Activated CD4-positive, alpha-beta T cell treated with anti-CD3 and anti-CD28 coated beads, Interleukin-2, Interleukin-4, amounts not matched to agents 100 ng/mL and 50 ng/mL, durations not matched to agents 16 hours and 8 hours (primary cell): ENCODE measurements at regions not wholly inside any gene's neighbourhood (a gene's known extent, or its start where the extent isn't known, plus 50 kb on each side); places are given as distances from the start of the nearest gene placed in this dataset.
"Not testable (repeated sequence)": the region's sequence is repeated elsewhere in the genome, so short reads cannot be mapped to it uniquely, and the experiment has no call there.

ENCODE experiments used
- DNase-seq: peaks from one replicate; pipeline ENCODE4 v3.0.0-alpha.2; 2020; ENCODE audit warnings: low spot score

DNA sequence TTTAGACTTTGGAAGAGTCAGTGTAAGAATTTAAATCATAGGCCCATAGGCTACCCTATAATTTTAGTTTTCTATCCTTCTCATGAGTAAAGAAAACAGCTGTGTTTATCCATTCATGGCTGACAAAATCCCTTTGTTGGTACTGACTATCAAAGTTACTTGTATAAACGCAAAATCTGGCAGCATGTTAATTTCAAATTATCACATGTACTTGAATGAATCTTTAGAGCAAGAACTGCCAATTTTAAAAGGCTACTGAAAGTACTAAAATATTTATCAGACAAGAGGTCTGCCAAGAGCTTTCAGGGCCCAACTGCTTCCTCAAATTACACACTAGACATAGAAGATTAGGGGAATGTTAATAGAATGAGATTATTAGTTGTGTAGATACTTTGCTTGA is 66.6 kb downstream of the MYL12B start:
- DNase-seq = no peak

DNA sequence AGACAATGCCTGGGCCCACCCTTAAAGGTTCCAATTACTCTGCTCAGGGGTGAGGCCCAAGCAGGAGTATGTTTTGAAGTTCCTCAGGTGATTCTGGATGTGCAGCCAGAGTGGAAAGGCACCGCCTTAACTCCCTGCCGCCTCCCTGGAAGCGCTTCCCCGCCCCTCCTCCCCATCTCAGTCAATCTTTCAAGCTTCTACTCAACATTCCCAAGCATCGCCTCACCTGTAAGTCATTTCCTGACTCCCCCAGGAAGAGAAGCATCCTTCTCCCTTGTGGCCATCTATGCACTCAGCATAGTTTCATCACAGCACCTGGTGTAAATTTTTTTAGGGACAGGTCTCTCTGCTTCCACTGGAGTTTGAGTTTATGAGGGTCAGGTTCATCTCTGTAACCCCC is 67.5 kb downstream of the MYL12B start:
- no peak for DNase-seq

DNA sequence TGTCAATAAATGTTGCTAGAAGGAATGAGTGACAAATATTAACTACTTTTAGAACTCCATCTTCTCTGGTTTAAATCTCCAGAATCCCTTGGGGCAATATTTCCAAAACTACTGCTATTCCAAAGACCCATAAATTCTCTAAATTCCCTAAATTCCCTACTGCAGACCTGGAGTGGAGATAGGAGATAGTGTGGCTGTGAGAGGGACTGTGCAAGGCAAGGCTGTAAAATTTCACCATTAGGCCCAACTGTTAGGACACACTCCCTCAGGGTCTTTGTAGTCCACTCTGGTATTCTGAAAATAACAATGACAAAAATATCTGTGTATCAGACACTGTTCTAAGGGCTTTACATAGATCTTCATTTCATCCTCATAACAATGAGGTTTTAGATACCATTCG is 67.9 kb downstream of the MYL12B start:
- DNase-seq = no peak

DNA sequence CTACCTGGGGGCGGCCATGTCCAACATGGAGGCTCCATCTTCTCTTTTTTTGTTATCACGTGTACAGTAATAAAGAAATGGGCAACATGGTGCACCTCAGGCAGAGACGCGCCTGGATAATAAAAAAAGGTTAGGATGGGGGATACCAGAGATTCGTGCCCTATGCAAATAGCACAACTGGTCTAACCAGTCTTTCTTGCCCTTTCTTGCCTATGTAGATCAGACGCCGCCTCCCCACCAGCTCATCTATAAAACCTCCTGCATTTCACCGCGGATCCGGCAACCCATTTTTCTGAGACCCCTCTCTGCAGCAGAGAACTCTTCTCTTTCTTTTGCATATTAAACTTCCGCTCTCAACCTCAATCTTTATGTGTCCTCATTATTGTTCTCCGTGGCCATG is 68.7 kb downstream of the MYL12B start:
- DNase-seq = no peak

DNA sequence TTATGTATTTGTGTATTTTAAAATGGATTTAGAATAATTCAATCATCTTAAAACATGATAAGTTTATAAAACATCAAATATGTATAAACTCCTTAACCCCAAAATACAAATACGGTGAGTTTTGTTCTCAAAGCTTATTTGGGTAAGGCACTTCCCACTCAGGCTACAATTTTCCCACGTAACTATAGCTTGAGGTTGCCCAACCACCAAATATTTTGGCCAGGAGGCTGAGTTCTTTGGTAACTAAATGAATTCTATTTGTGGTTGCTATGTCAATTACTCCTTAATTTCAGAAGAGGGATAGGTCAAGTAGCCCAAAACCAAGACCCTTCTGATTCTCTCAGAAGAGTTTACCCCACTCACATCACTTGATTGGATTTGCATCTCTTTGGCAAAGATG is 70.4 kb downstream of the MYL12B start:
- no peak for DNase-seq

DNA sequence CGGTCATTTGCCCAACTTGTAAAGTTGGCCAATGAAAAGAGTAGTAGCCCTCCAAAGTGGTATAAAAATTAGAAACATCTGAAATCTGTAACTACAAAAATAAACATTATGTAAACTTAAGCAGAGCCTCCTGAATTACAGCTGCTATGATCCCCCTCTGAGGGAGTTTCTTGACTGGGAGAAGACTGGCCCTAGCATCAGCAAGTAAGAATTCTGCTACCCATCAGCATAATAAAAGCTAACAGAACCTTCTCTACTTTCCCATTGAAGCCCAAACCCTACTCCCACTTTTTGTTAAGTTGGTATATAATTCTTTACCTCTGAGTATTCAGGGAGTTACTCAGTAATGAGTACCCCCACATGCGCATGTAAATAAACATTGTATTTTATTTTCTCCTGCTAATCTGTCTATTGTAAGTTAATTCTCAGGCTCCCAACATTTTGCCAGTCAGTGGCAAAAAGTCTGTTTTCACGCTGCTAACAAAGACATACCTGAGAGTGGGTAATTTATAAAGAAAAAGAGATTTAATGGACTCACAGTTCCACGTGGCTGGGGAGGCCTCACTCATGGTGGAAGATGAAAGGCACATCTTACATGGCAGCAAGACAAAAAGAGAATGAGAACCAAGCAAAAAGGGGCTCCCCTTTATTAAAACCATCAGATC is 71.3 kb downstream of the MYL12B start:
- DNase-seq = no peak

DNA sequence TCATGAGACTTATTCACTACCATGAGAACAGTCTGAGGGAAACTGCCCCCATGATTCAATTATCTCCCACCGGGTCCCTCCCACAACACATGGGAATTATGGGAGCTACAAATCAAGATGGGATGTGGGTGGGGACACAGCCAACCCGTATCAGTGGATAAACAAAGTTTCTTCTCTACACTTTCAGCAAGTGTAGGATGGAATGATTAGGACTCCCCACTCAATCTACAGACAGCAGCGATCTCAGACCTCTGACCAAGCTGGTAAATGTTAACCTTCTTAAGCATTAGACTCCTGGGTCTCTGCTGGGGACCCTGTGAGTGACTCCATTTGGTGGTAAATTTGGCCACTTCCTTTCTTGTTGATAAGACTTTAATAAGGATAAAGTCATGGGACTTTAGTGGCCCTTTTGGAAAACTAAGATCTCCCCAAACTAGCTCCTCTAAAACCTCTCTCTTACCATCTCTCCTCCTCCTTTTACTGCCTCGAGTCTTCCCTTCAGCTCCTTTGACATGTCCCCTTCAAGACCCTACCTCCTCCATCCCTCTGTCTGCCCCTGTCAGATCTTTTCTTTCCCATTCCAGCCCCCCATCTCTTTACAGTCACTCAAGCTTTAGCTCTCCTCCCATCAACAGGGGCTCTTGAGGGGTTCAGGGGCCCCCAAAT is 71.9 kb downstream of the MYL12B start:
- no peak for DNase-seq

DNA sequence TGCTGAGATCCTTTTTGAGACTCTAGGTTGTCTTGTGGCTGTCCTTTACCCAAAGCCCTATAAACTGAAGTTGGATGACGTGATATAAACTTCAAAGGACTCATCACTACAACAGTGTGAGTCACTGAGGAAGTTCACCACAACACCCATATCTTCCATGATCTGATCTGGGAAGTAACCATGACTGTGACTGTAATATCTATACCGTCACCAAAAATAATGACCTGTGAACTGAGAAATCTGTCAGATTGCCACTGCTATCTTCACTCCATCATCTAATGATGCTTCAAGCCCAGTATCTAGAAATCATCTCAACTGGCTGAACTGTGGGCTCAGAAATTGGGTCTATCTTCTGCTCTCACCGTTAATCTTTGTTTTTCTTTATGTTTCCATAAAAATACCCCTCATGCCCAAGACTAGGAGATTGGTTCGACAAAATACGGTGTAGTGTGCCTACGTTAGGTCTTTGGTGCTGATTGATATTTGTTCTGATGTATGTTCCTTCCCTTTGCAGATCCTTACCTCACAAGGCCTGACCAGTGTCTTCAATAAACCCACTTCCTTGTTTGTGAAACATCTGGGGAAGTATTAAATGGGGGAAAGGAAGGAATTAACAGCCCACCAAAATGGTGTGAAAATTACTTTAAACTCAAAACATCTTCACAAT is 78.2 kb downstream of the MYL12B start:
- peak; percentile 40 for DNase-seq

DNA sequence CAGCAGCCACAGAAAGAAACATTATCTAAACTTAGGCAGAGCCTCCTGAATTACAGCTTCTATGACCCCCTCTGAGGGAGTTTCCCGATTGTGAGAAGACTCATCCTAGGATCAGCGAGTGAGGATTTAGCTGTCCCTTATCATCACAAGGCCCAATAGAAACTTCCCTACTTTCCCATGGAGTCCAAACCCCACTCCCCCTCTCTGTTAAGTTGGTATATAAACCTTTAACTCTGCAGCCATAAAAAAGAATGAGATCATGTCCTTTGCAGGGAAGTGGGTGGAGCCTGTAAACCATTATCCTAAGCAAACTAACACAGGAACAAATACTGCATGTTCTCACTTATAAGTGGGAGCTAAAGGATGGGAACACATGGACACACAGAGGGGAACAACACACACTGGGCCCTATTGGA is 78.8 kb downstream of the MYL12B start:
- no peak for DNase-seq

DNA sequence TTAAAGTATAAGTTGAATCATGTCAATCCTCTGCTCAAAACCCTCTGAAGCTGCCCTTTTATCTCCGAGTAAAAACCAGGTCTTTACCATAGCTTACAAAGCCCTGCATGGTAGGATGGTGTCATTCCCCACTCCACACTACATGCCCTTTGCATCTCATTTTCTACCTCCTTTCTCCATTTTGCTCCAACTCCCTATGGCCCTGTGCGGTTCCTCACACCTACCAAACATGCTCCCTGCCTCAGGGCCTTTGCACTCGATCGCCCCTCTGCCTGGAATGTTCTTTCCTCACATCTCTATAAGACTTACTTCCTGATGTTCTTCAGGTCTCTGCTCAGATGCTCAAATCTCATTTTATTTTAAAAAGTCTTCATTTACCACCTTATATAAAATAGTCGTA is 80.7 kb downstream of the MYL12B start:
- DNase-seq = no peak

DNA sequence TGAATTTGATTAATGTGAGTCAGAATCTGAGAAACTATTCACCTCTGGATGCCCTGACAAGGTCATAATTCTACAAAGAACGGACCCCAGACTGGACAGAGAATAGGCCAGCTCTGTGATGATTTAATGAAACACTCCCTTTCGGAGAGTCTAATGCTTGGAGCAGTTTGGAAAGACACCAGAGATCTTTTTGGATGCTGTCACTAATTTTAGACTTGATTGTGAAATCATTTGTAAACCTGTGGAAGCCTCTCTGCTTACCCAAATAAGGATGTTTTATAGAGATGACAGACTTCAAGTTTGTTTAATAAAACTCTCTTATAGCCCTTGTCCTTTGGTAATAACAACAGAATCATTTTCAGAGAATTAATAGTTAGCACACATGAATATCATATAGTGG is 83.5 kb downstream of the MYL12B start:
- DNase-seq = no peak

DNA sequence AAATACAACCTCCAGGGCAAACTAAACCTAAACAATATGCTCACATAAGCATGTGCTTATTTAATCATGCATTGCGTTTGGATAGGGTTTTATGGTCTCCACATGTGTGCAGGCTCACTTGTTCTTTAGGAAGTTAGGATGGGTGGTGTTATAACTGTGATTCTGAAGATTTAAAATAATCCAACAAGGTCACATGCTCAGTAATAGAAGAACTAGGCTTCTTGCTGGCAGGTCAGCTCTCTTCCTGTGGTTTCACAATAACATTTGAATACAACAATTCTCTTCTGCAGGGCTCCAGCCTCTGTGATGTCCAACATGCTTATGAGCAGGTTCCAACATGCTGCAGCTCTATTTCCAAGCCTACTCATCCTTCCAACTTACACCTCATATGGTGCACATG is 84.0 kb downstream of the MYL12B start:
- no peak for DNase-seq

DNA sequence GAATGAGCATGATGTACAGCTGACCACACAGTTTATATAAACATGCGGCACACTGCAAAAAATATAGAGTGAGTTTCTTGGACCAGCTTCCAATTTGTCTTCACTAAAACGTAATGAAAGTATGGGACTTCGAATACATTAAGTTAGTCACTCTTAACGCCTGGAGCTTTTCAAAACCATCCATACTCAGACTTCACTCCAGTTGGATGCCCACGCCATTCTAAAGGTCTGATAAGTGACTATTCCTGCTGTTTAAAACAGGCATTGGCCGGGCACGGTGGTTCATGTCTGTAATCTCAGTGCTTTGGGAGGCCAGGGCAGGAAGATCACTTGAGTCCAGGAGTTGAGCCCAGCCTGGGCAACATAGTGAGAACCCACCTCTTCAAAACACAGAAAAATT is 84.6 kb downstream of the MYL12B start:
- DNase-seq = no peak

DNA sequence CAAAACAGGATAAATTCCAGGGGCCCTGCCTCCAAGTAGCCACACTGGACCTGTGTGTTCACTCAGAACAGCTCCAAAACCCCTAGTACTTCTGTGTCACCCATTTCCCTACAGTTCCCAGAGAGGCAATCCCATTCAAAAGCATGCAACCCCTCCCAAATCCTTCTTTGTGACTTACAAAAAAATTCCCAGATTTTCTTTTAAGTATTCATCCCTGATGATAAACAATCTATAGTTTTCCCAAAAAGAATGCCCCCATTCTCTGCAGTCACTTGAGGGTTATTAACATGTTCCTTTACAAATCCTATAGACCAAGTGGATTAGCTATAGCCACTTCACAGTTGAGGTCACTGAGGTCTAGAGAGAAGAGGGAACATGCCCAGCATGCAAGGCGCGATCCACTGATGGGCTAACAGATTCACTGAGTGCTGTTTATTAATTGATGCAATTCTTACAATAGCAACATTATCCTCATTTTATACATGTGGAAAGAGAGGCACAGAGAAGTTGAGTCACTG is 85.4 kb downstream of the MYL12B start:
- no peak for DNase-seq

DNA sequence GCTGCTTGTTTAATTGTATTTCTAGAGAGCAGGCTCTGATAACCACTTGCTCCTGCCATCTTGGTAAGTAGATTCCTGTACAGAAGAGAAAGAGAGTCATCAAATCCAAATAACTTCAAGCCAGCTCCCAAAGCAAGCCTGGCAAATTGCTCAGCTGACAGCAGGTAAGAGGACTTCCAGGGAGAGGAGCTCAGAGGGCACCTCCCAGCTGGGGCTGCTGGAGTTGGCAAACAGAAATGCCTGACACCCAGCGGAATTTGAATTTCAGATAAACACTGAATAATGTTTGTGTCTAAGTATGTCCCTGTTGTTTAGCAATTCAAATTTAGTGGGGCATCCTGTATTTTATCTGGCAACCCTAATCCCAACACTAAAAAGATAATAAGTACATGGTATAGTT is 86.2 kb downstream of the MYL12B start:
- no peak for DNase-seq

DNA sequence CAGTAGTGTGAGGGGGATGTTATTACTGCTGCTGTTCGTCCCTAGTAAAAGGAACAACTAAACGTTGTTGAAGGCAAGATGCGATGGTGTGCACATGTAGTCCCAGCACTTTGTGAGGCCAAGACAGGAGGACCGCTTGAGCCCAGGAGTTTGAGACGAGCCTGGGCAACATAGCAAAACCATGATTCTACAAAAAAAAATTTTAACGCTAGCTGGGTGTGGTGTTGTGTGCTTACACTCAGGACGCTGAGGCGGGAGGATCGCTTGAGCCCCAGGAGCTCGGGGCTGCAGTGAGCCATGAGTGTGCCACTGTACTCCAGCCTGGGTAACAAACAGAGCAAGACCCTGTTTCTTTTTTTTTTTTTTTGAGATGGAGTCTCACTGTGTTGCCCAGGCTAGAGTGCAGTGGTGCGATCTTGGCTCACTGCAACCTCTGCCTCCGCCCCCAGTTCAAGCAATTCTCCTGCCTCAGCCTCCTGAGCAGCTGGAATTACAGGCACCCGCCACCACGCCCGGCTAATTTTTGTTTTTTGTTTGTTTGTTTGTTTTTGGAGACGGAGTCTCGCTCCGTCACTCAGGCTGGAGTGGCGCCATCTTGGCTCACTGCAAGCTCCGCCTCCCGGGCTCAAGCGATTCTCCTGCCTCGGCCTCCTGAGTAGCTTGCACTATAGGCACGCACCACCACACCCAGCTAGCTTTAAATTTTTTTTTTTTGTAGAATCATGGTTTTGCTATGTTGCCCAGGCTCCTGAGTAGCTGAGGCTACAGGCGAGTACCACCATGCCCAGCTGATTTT is 87.3 kb downstream of the MYL12B start:
- DNase-seq = not testable (repeated sequence)

DNA sequence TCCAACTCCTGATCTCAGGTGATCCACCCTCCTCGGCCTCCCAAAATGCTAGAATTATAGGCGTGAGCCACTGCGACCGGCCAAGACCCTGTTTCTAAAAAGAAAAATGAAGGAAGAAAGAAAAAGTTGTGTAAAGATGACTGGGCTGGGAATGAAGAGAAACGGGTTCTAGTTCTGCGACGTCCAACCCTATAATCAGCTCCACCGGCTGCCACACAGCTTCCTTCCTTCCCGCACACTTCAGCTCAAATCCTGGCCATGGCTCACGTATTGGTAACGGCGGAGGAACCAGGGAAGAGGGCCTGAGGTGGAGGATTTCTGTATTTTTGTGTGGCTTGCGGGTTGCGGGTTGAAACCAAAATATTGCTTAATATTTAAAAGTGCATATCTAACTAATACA is 88.1 kb downstream of the MYL12B start:
- DNase-seq = no peak

DNA sequence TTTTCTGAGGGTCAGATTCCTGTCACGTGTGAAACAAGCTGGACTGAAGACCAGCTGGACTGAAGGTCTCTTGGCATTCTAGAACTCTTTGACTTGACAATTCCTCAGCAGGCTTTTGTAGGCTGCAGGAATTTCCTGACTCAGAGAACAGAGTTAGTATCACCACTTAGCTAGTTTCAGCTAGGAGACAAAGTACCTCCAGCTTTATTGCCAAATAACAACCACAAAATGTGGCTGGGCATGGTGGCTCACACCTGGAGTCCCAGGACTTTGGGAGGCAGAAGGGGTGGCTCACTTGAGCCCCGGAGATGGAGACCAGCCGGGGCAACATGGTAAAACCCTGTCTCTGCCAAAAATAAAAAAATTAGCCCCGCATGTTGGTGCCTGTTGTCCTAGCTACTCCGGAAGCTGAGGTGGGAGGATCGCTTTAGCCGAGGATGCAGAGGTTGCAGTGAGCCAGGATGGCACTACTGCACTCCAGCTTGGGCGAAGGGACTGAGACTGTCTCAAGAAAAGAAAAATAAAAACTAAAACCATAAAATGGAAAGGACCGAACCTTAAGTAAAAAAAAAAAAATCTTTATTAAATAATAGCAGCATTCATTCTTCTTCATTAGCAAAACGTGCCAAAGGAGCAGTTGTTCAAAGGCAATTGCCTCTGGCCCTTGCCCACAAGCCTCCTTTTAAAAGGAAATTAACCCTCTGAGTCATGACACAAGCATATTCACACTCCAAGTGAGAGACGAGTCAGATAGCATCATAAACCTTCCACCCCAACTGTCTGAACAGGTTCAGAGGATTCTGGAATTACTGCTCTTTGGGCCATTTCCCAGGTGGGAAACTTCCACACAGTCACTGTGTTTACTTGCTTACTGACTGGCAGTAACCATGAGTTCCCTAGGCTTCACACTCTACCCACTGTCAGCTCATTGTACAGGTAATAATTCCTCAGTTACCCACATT is 88.9 kb downstream of the MYL12B start:
- DNase-seq = no peak

DNA sequence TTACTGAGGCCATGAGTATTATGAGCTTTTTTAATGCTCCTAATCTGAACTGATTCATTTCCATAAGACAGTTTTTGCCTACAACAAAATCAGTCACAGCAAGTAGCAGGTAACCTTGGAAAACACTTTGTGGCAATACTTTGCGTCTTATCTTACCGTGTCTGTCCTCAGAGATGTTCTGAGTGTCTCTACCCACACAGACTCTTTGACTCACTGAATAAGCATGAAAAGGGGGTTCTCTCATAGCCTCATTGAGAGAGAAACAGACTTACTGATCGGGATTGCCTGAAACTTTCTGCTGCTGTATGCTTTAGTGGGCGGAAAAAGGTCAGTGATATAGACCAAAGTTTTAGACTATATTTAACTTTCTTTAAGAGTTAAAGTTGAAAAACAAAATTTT is 92.6 kb downstream of the MYL12B start:
- no peak for DNase-seq

DNA sequence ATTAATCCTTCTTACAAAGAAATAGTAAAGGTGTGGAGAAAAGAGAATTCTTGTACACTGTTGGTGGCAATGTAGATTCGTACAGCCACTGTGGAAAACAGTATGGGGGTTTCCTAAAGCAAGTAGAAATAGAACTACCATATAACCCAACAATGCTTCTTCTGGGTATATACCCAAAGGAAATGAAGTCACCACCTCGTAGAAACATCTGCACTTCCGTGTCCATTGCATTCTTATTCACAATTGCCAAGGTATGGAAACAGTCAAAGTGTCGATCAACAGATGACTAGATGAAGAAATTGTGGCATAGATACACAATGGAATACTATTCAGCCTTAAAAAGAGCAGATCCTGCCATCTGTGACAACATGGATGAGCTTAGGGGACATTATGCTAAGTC is 93.4 kb upstream of the TGIF1 start:
- peak; percentile 9 for DNase-seq

DNA sequence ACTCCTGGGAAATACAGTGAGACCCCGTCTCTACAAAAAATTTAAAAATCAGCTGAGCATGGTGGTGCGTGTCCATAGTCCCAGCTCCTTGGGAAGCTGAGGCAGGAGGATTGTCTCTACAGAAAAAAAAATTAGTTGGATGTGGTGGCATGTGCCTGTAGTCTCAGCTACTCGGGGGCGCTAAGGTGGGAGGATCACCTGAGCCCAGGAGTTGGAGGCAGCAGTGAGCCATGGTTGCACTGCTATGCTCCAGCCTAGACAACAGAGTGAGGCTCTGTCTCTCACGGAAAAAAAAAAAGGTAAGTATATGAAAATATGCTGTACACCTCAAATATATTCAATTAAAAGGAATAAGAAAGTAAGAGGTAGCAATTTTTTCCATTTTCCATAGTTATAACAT is 92.5 kb upstream of the TGIF1 start:
- DNase-seq = no peak
